CD4-positive, alpha-beta T cell (primary cell): ENCODE measurements at regions not wholly inside any gene's neighbourhood (a gene's known extent, or its start where the extent isn't known, plus 50 kb on each side); places are given as distances from the start of the nearest gene placed in this dataset.

Source experiments
- ATAC-seq: fragments of 200-7000 bp; cut with Tn5 transposase; one replicate; pipeline ENCODE4 v1.10.0; 2022; ENCODE audit warnings: mild to moderate bottlenecking; ENCODE audit not compliant: poor library complexity
- CTCF ChIA-PET: fragments of 350-600 bp; sonication (Branson Sonifier 250); formaldehyde crosslinking; loops from one replicate; lab custom pipeline; 2021; ENCODE audit warnings: antibody characterized with exemption, inconsistent platforms; lab: Charles Lee
- POLR2A ChIA-PET: fragments of 350-600 bp; sonication (Branson Sonifier 250); formaldehyde crosslinking; loops from one replicate; lab custom pipeline; 2021; ENCODE audit warnings: antibody characterized with exemption, inconsistent platforms; lab: Charles Lee
- DNase-seq, 14 experiments: peaks; one replicate each; pipeline ENCODE4 v3.0.0-alpha.2; 2013 to 2020; ENCODE audit warnings: mixed read lengths in 2 of 14
- H3K27ac ChIP-seq, 2 donors: one replicate each; pipeline versions ENCODE4 v1.5.1 to v1.7.0; 2013; ENCODE audit warnings: low read length in 2 of 2, low read depth in 1 of 2, mild to moderate bottlenecking in 1 of 2
- H3K27me3 ChIP-seq, 2 experiments: 1 replicate in 1 of 2; 2 replicates in 1 of 2; pipeline versions ENCODE4 v1.6.1 to v1.7.0; 2013; ENCODE audit warnings: low read length in 2 of 2, control low read depth in 1 of 2, mild to moderate bottlenecking in 1 of 2, moderate library complexity in 1 of 2; ENCODE audit not compliant: insufficient read depth in 2 of 2, control insufficient read depth in 1 of 2
- H3K36me3 ChIP-seq: one replicate; pipeline ENCODE4 v1.6.1; 2013; ENCODE audit warnings: low read length, control low read depth; ENCODE audit not compliant: insufficient read depth
- H3K4me1 ChIP-seq: one replicate; pipeline ENCODE4 v1.6.1; 2013; ENCODE audit warnings: low read length, control low read depth; ENCODE audit not compliant: insufficient read depth
- H3K4me3 ChIP-seq: one replicate; pipeline ENCODE4 v1.5.1; 2013; ENCODE audit warnings: mild to moderate bottlenecking, low read length, moderate library complexity
- H3K9me3 ChIP-seq, 2 experiments: 1 replicate in 1 of 2; 2 replicates in 1 of 2; pipeline versions ENCODE4 v1.6.1 to v1.7.0; 2013; ENCODE audit warnings: low read length in 2 of 2, mild to moderate bottlenecking in 2 of 2, control low read depth in 1 of 2, moderate library complexity in 1 of 2; ENCODE audit not compliant: control insufficient read depth in 1 of 2, insufficient read depth in 1 of 2
- H3K27ac Mint-ChIP-seq: one replicate; pipeline ENCODE4 v1.8.0; 2020; ENCODE audit warnings: mixed read lengths
- H3K27me3 Mint-ChIP-seq: one replicate; pipeline ENCODE4 v1.8.0; 2021; ENCODE audit warnings: mixed read lengths
- H3K36me3 Mint-ChIP-seq: one replicate; pipeline ENCODE4 v1.8.0; 2021; ENCODE audit warnings: low read depth, mixed read lengths
- H3K4me1 Mint-ChIP-seq: one replicate; pipeline ENCODE4 v1.8.0; 2021; ENCODE audit warnings: low read depth, mixed read lengths
- H3K4me3 Mint-ChIP-seq: one replicate; pipeline ENCODE4 v1.8.0; 2020; ENCODE audit warnings: mild to moderate bottlenecking, mixed read lengths
- H3K9me3 Mint-ChIP-seq: one replicate; pipeline ENCODE4 v1.8.0; 2020; ENCODE audit warnings: mixed read lengths
- CTCF ChIP-seq: fragments of 200-600 bp; IDR thresholded peaks from one replicate; pipeline ENCODE4 v1.8.0; 2022; ENCODE audit warnings: antibody characterized with exemption, mild to moderate bottlenecking
- intact Hi-C, 2 experiments: fragments of 100-400 bp; cut with DNase I in 1 of 2; cut with micrococcal nuclease in 1 of 2; formaldehyde crosslinking; loops; one replicate each; pipeline versions ENCODE4 v1.15.1 to v1.9.0; 2023 to 2025; cut with DNase I, micrococcal nuclease

DNA sequence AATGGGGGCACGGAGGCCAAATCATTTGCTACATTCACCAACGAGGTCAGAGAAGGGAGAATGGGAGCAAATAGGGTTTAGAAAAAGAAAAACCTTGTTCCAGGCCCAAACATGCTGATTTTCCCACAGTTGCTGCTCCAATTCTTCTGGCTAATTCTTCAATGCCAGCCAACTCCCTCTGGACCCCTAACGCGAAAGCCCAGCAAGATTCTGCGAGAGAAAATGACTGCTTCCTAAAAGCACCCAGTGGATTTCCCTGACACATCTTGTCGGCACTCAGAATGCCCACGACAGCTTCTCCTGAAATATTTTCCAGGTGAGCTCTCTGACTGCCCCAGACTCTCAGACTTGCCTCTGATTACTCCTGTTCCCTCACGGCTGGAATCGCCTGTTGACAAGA lies 689.4 kb downstream of the MED13L start:
- TF ChIP-seq CTCF = no peak
- no peak overlapping the region for H3K27ac ChIP-seq
- Mint-ChIP-seq H3K9me3 (peaks cover 14% of the 10 kb centered on the region), H3K4me3 (no peak overlapping the region), H3K36me3 (no peaks in the 10 kb centered on the region), H3K4me1 (no peaks in the 10 kb centered on the region), H3K27me3 (peaks cover 8% of the 10 kb centered on the region), H3K27ac (no peak overlapping the region)
- H3K4me3 ChIP-seq = no peak overlapping the region
- CTCF ChIA-PET = no interaction called here
- no peak for ATAC-seq
- intact Hi-C loops = no loop called here
- H3K36me3 ChIP-seq = no peaks in the 10 kb centered on the region
- POLR2A ChIA-PET = no interaction called here
- H3K4me1 ChIP-seq = no peaks in the 10 kb centered on the region
- no peak for DNase-seq
- peaks cover 0 to 20% of the 10 kb centered on the region in 2 experiments for H3K9me3 ChIP-seq
- no peaks in the 10 kb centered on the region for H3K27me3 ChIP-seq

- Histone ChIP-seq H3K4me3 (no peak overlapping the region), H3K9me3 (peaks cover 0 to 11% of the 10 kb centered on the region in 2 experiments), H3K4me1 (no peaks in the 10 kb centered on the region), H3K36me3 (no peaks in the 10 kb centered on the region), H3K27me3 (no peaks in the 10 kb centered on the region), H3K27ac (no peak overlapping the region)
- Mint-ChIP-seq H3K4me1 (no peaks in the 10 kb centered on the region), H3K36me3 (no peaks in the 10 kb centered on the region), H3K4me3 (no peak overlapping the region), H3K27ac (no peak overlapping the region), H3K27me3 (peaks cover 12% of the 10 kb centered on the region), H3K9me3 (peaks cover 10% of the 10 kb centered on the region)
- ATAC-seq (no peak), DNase-seq (no peak)
- POLR2A ChIA-PET = no interaction called here
- CTCF ChIA-PET = no interaction called here
- no peak for TF ChIP-seq CTCF
- intact Hi-C loops = no loop called here
Measured at GRCh38 chr12:115584156-115584555, 693.3 kb downstream of the MED13L start.

GRCh38 chr12:115583591-115583990 lies 693.9 kb downstream of the MED13L start:
- H3K27me3 Mint-ChIP-seq = peaks cover 12% of the 10 kb centered on the region

More at GRCh38 chr12:115583591-115583990, 693.9 kb downstream of the MED13L start:
- no peaks in the 10 kb centered on the region for H3K4me1 ChIP-seq
- no peaks in the 10 kb centered on the region for H3K36me3 Mint-ChIP-seq
- H3K27ac ChIP-seq = no peak overlapping the region
- ATAC-seq (no peak), DNase-seq (no peak)
- no peaks in the 10 kb centered on the region for H3K36me3 ChIP-seq
- no peak overlapping the region for H3K27ac Mint-ChIP-seq
- H3K9me3 ChIP-seq = peaks cover 0 to 9% of the 10 kb centered on the region in 2 experiments
- ChIA-PET CTCF (no interaction called here), POLR2A (no interaction called here)
- intact Hi-C loops = no loop called here
- TF ChIP-seq CTCF = no peak
- no peak overlapping the region for H3K4me3 Mint-ChIP-seq
- H3K4me1 Mint-ChIP-seq = no peaks in the 10 kb centered on the region
- H3K27me3 ChIP-seq = no peaks in the 10 kb centered on the region
- peaks cover 10% of the 10 kb centered on the region for H3K9me3 Mint-ChIP-seq
- H3K4me3 ChIP-seq = no peak overlapping the region
